ENCODE measurements at regions not wholly inside any gene's neighbourhood (a gene's known extent, or its start where the extent isn't known, plus 50 kb on each side); places are given as distances from the start of the nearest gene placed in this dataset.

- TF ChIP-seq REST (IDR thresholded peaks at IDR 0.05; ENCODE audit: borderline replicate concordance in 1 of 2, low read depth in 1 of 2, low read length in 2 of 2) (no peak), BHLHE40 (IDR thresholded peaks at IDR 0.05; ENCODE audit: low read length) (no peak), MED8 (CRISPR knock-in tag; IDR thresholded peaks at IDR 0.05; ENCODE audit: insufficient replicate concordance) (no peak), RXRB (CRISPR knock-in tag; IDR thresholded peaks at IDR 0.05; ENCODE audit: borderline replicate concordance) (no peak)
Measured at GRCh38 chr4:187432310-187432709, 563.3 kb upstream of the ZFP42 start (continued).

- no peaks in the 10 kb centered on the region for H3K4me1 ChIP-seq (ENCODE audit: insufficient read depth, low read length)
- no peak for TF ChIP-seq MAFK (conservative IDR thresholded peaks at IDR 0.05 in 1 of 2, IDR thresholded peaks at IDR 0.05 in 1 of 2; ENCODE audit: low read length in 2 of 2)
- no peak for TF ChIP-seq ZNF7 (CRISPR knock-in tag; IDR thresholded peaks at IDR 0.05)
- no peak for TF ChIP-seq IKZF4 (CRISPR knock-in tag; IDR thresholded peaks at IDR 0.05; ENCODE audit: borderline replicate concordance, low read depth, not compliant biosample characterization)
- H3K9ac ChIP-seq (ENCODE audit: insufficient read depth, low read depth, low read length) = no peak overlapping the region
- H3K4me3 ChIP-seq (replicated peaks in 1 of 3; ENCODE audit: insufficient read depth in 1 of 3, low read depth in 2 of 3, low read length in 3 of 3) = no peak overlapping the region
- H3K9me3 ChIP-seq (ENCODE audit: low read length) = peaks cover 9% of the 10 kb centered on the region; the same call in 1 of the 2 replicates
- in situ Hi-C loops (cut with HindIII; ENCODE audit: extremely low pct_ligation_motif_present, low pct_unique_long_range_greater_than_20kb) (no loop called here), intact Hi-C loops (cut with micrococcal nuclease; ENCODE audit: unreplicated experiment) (no loop called here)
- H4K20me1 ChIP-seq (ENCODE audit: insufficient read depth, low read length) = no peaks in the 10 kb centered on the region
- FAIRE-seq = no peak
- no peak overlapping the region for H3K4me2 ChIP-seq (ENCODE audit: low read depth, low read length)
- no peak overlapping the region for H2AFZ ChIP-seq (ENCODE audit: low read length)
- ChIA-PET POLR2A (no interaction called here), CTCF (ENCODE audit: low intra/inter-chr PET ratio, low total read pairs) (no interaction called here)
- no peaks in the 10 kb centered on the region; a peak in 1 of 5 replicates for H3K27me3 ChIP-seq (ENCODE audit: control insufficient read depth in 1 of 2, insufficient read depth in 2 of 2, low read length in 2 of 2)
- H3K36me3 ChIP-seq (replicated peaks in 1 of 2; ENCODE audit: control insufficient read depth in 1 of 2, insufficient read depth in 2 of 2, low read length in 2 of 2) = no peaks in the 10 kb centered on the region
- BruUV-seq (replicated peaks) = no TSS peak
- 45% methylated on average over 4 of the region's 4 CpGs for WGBS (ENCODE audit: low lambda C conversion rate)
- no peaks in the 10 kb centered on the region for H3K79me2 ChIP-seq (ENCODE audit: insufficient read depth, low read length)
- no peak overlapping the region for H3K27ac ChIP-seq (ENCODE audit: extremely low read length, insufficient read depth, low read length)
- ATAC-seq = no peak
- DNase-seq (ENCODE audit: low spot score) = no peak
Measured at GRCh38 chr4:187433141-187433540, 562.4 kb upstream of the ZFP42 start.
